T-helper 2 cell treated with Interferon-gamma antibody and Interleukin-4, amounts not matched to agents 5 μg/mL and 100 μg/mL, for 36 hours (primary cell): ENCODE measurements at regions not wholly inside any gene's neighbourhood (a gene's known extent, or its start where the extent isn't known, plus 50 kb on each side); places are given as distances from the start of the nearest gene placed in this dataset.
"Not testable (repeated sequence)": the region's sequence is repeated elsewhere in the genome, so short reads cannot be mapped to it uniquely, and the experiment has no call there.

ENCODE experiments used
- DNase-seq: peaks from one replicate; pipeline ENCODE4 v3.0.0; 2021; ENCODE audit warnings: low spot score
- H3K27ac Mint-ChIP-seq: one replicate; pipeline ENCODE4 v1.8.0; 2021; ENCODE audit warnings: mild to moderate bottlenecking, mixed read lengths
- H3K27me3 Mint-ChIP-seq: one replicate; pipeline ENCODE4 v1.8.0; 2021; ENCODE audit warnings: low read depth, mixed read lengths
- H3K36me3 Mint-ChIP-seq: one replicate; pipeline ENCODE4 v1.8.0; 2021; ENCODE audit warnings: low read depth, mixed read lengths
- H3K4me1 Mint-ChIP-seq: one replicate; pipeline ENCODE4 v1.8.0; 2021; ENCODE audit warnings: low read depth, mixed read lengths
- H3K4me3 Mint-ChIP-seq: one replicate; pipeline ENCODE4 v1.8.0; 2022; ENCODE audit warnings: mild to moderate bottlenecking, moderate library complexity, mixed read lengths
- H3K9me3 Mint-ChIP-seq: one replicate; pipeline ENCODE4 v1.8.0; 2021; ENCODE audit warnings: mixed read lengths

DNA sequence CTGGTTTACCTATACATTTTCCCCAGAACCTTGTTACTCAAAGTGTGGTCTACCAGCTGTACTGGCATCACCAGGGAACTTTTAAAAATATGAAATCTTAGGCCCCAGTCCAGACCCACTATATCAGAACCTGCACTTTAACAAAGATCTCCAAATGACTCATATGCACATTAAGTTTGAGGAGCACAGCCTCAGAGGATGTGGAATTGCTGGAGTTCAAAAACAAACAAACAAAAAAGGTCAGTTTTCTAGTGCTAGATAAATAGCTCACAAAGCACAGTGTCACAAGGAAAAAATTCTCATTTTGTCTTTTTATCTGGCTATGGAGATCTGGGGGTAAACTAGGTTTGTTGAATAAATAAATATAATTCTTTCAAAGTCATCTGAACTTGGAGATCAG is 68.9 kb upstream of the ANKRD55 start:
- H3K4me1 Mint-ChIP-seq = peaks cover 1% of the 10 kb centered on the region
- no peaks in the 10 kb centered on the region for H3K27me3 Mint-ChIP-seq
- no peak for DNase-seq
- H3K9me3 Mint-ChIP-seq = peaks cover 15% of the 10 kb centered on the region
- peaks cover 5% of the 10 kb centered on the region for H3K36me3 Mint-ChIP-seq
- H3K4me3 Mint-ChIP-seq = no peak overlapping the region
- H3K27ac Mint-ChIP-seq = no peak overlapping the region

DNA sequence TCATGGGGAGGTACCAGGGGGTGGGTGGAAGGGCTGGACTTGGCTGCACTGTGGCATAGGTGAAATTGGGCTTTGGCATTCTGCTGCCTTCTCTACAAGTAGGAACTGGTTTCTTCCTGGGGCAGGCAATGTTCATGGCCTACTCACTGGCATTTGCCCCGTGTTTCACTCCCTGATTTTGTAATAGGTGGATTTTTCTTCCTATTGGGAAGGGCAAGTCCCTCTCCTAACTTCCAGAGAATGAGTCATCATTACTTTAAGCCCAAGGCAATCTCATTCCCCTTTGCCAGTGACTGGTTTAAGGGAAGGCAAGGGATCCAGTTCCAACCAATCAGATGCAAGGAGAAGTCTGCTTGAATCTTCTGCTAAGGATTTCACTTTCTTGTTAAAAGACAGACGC is 67.9 kb upstream of the ANKRD55 start:
- no peak overlapping the region for H3K4me3 Mint-ChIP-seq
- peaks cover 4% of the 10 kb centered on the region for H3K4me1 Mint-ChIP-seq
- DNase-seq = no peak
- no peaks in the 10 kb centered on the region for H3K27me3 Mint-ChIP-seq
- H3K9me3 Mint-ChIP-seq = peaks cover 13% of the 10 kb centered on the region
- H3K27ac Mint-ChIP-seq = no peak overlapping the region
- peaks cover 3% of the 10 kb centered on the region for H3K36me3 Mint-ChIP-seq

- Mint-ChIP-seq H3K36me3 (no peaks in the 10 kb centered on the region), H3K9me3 (peaks cover 12% of the 10 kb centered on the region), H3K27me3 (no peaks in the 10 kb centered on the region), H3K4me3 (no peak overlapping the region), H3K4me1 (peaks cover 4% of the 10 kb centered on the region), H3K27ac (no peak overlapping the region)
- DNase-seq = no peak
These were observed 66.1 kb upstream of the ANKRD55 start for GRCh38 chr5:56299212-56299611.

DNA sequence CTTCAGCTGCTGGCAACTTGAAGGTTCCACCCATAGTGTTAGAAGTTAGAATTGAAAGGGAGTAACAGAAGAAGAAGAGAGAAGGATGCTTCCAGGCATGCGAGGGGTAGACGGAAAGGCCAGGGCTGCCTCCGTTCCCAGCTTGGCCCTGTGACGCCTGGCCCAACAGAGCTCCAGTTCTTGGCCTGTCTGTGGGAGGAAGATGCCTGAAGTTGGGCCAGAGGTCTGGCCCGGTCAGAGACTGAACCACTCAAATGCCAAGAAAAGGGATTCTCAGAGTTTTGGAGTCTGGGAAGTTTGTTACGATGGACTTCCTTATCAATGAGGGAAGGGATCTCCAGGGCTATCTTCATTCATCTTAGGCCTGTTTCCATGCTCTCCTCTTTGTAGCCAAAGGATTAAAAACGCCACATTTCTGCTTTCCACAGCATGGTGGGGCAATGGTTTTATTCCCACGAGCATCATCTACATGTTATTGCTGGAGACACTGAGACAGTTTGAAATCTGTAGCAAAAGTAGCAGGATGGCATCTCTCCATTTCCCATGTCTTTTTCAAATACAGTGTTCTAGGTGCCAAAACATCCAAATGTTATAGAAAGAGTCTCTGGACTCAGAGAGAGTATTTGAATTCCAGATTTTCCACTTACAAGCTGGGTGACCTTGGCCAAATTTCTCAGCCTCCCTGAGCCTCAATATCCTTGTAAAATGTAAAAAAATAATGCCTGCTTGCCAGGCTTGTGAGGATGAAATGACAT is 65.4 kb upstream of the ANKRD55 start:
- no peak for DNase-seq
- Mint-ChIP-seq H3K27me3 (no peaks in the 10 kb centered on the region), H3K36me3 (no peaks in the 10 kb centered on the region), H3K9me3 (peaks cover 16% of the 10 kb centered on the region), H3K4me1 (peaks cover 5% of the 10 kb centered on the region), H3K4me3 (no peak overlapping the region), H3K27ac (no peak overlapping the region)

DNA sequence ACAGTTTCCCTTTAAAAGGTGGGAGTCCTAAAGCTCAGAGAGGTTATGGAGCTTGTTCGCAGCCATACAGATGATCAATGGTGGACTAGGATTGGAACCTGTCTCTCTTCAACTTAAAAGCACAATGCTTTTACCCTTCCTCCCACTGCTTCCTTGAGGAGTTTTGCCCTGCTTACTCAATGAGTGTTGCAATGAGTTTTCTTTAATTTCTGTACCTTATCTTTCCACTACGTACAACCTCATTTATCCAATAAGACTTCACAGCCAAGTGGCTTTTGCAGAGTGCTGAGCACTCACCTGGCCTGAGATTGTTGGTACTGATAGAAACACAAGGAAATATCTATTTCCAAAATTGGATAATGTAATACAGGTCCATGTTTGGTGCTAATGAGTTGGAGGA is 64.7 kb upstream of the ANKRD55 start:
- Mint-ChIP-seq H3K4me3 (no peak overlapping the region), H3K9me3 (peaks cover 18% of the 10 kb centered on the region), H3K27me3 (no peaks in the 10 kb centered on the region), H3K36me3 (no peaks in the 10 kb centered on the region), H3K27ac (no peak overlapping the region), H3K4me1 (peaks cover 8% of the 10 kb centered on the region)
- no peak for DNase-seq

- peaks cover 18% of the 10 kb centered on the region for H3K9me3 Mint-ChIP-seq
- not testable (repeated sequence) for H3K27me3 Mint-ChIP-seq, H3K36me3 Mint-ChIP-seq
These were observed 62.2 kb upstream of the ANKRD55 start for GRCh38 chr5:56295311-56295710.

DNA sequence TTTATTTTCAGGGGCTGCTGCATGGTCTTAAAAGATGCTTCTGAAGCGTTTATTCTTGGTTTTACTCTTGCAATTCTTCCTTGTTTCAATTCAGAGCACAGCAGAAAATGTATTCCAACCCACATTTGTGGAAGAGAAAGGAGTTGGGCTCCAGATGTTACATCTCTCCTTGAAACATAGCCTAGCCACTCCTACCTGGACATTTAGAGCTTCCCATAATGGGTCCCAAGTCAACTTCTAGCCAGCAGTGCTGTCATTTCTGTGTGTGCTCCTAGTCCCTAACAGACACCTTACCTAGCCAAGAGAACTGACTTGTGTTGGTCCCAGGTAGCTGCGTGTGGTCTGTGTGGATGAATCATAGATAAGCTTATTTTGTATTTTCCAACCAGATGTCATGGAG is 61.2 kb upstream of the ANKRD55 start:
- H3K9me3 Mint-ChIP-seq = peaks cover 18% of the 10 kb centered on the region
- no peaks in the 10 kb centered on the region for H3K27me3 Mint-ChIP-seq
- no peak overlapping the region for H3K27ac Mint-ChIP-seq
- no peak for DNase-seq
- no peaks in the 10 kb centered on the region for H3K36me3 Mint-ChIP-seq
- no peak overlapping the region for H3K4me3 Mint-ChIP-seq
- peaks cover 12% of the 10 kb centered on the region for H3K4me1 Mint-ChIP-seq

More at GRCh38 chr5:56295311-56295710, 62.2 kb upstream of the ANKRD55 start:
- H3K27ac Mint-ChIP-seq, DNase-seq, H3K4me3 Mint-ChIP-seq: not testable (repeated sequence)
- H3K4me1 Mint-ChIP-seq = peaks cover 12% of the 10 kb centered on the region

GRCh38 chr5:56292874-56293273 is 59.7 kb upstream of the ANKRD55 start:
- not testable (repeated sequence) for H3K36me3 Mint-ChIP-seq

GRCh38 chr5:56291661-56292374 is 58.7 kb upstream of the ANKRD55 start:
- no peak for DNase-seq
- no peak overlapping the region for H3K4me3 Mint-ChIP-seq

More at GRCh38 chr5:56292874-56293273, 59.7 kb upstream of the ANKRD55 start:
- Mint-ChIP-seq H3K4me1 (peaks cover 12% of the 10 kb centered on the region), H3K9me3 (peaks cover 18% of the 10 kb centered on the region)
- not testable (repeated sequence) for H3K27ac Mint-ChIP-seq, H3K27me3 Mint-ChIP-seq, DNase-seq, H3K4me3 Mint-ChIP-seq

DNA sequence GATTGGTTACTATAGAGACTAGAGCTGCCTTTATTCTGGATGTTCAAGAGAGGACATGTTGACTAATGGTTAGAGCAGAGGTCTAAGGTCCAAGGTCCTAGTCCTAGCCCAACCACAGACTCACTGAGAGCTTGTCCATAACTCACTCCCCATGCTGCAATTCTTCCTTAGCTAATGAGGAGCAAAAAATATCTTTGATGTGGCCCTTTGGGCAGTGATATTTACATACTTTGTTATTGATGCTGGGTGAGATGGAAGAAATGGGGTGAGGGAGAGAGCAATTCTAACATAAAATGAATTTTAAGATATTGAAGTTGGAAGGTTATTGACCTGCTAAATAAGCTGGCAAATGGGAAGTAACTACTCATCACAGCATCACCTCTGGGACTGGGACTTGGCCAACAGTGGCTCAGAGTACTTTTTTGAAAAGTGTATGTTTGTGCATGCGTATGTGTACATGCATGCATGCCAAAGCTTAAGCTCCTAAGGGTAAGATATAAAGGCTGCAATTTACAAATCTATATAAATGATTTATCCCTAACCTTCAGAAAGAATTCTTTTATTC is 58.0 kb upstream of the ANKRD55 start:
- H3K36me3 Mint-ChIP-seq = no peaks in the 10 kb centered on the region
- peaks cover 9% of the 10 kb centered on the region for H3K4me1 Mint-ChIP-seq
- no peak overlapping the region for H3K4me3 Mint-ChIP-seq
- no peaks in the 10 kb centered on the region for H3K27me3 Mint-ChIP-seq
- DNase-seq = no peak
- no peak overlapping the region for H3K27ac Mint-ChIP-seq
- H3K9me3 Mint-ChIP-seq = peaks cover 12% of the 10 kb centered on the region

More at GRCh38 chr5:56291661-56292374, 58.7 kb upstream of the ANKRD55 start:
- H3K27ac Mint-ChIP-seq = no peak overlapping the region
- H3K4me1 Mint-ChIP-seq = peaks cover 12% of the 10 kb centered on the region
- no peaks in the 10 kb centered on the region for H3K36me3 Mint-ChIP-seq
- peaks cover 18% of the 10 kb centered on the region for H3K9me3 Mint-ChIP-seq
- H3K27me3 Mint-ChIP-seq = no peaks in the 10 kb centered on the region

DNA sequence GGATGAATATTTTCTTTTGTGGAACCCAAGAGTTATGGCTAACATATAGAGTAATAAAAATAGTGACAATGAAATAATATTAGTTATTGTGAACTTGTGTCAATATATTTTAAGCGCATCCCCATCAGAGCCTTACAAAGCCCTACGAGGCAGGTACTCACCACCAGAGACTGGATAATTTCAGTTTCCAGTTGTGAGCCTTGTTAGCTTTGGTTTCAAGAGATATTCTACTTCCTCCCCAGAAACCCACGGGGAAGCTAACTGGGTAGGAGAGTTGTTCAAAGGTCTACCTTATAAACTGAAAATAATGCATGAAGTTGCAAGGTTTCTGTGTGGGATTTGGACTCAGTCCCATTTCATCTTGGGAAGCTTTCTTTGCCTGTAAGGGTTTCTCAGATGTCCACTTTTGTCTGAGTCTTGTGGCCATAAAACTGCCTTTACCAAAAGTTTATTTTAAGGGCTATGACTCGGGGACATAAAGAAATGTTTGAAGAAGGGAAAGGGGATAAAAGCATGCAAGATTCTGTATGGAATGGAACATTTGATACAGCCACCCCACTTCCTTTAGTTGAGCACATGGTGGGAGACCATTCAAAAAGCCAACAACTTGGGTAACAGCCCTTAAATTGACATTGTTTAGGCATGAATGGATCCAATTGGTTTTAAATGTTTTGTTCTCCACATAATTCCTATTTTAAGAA is 57.4 kb upstream of the ANKRD55 start:
- DNase-seq = no peak
- H3K9me3 Mint-ChIP-seq = peaks cover 11% of the 10 kb centered on the region
- H3K4me1 Mint-ChIP-seq = peaks cover 9% of the 10 kb centered on the region
- no peak overlapping the region for H3K27ac Mint-ChIP-seq
- H3K4me3 Mint-ChIP-seq = no peak overlapping the region
- no peaks in the 10 kb centered on the region for H3K36me3 Mint-ChIP-seq
- H3K27me3 Mint-ChIP-seq = no peaks in the 10 kb centered on the region

GRCh38 chr5:56289602-56289987 is 56.5 kb upstream of the ANKRD55 start:
- H3K27ac Mint-ChIP-seq = no peak overlapping the region
- DNase-seq = no peak
- peaks cover 9% of the 10 kb centered on the region for H3K4me1 Mint-ChIP-seq
- H3K9me3 Mint-ChIP-seq = peaks cover 10% of the 10 kb centered on the region
- no peaks in the 10 kb centered on the region for H3K27me3 Mint-ChIP-seq
- no peaks in the 10 kb centered on the region for H3K36me3 Mint-ChIP-seq
- H3K4me3 Mint-ChIP-seq = no peak overlapping the region

DNA sequence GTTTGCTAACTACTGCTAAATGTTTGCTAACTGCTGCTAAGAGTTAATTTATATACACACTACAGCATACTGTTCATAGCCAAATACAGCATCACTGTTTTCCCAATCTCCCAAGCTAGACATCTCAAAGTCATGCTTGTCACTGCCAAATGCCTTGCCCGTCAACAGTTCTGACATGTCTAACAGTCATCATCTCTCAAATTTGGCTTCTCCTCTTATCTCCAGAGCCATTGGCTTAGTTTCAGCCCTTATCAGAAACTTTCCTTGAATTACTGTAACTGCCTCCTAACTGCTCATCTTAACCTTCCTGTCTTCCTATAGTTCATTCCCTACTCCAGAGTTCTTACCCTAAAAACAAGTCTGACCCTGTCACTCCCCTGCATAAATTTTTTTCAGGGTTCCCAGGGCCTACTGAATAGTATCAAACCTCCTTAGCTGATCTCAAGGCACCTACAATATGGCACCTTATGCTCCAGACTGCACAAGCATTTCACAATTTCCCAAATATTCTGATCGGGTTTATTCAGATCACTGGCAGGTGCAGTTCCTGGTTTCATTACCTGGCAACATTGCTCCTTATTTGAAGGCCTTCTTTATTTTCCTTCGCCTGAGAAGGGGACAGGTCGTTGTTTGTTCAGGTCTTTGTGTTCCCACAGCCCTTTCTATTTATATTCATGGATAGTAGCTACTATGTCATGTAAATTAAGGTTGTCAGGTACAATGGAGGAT is 55.9 kb upstream of the ANKRD55 start:
- no peak overlapping the region for H3K4me3 Mint-ChIP-seq
- H3K36me3 Mint-ChIP-seq = no peaks in the 10 kb centered on the region
- H3K9me3 Mint-ChIP-seq = peaks cover 6% of the 10 kb centered on the region
- H3K27ac Mint-ChIP-seq = no peak overlapping the region
- H3K27me3 Mint-ChIP-seq = no peaks in the 10 kb centered on the region
- DNase-seq = no peak
- H3K4me1 Mint-ChIP-seq = peaks cover 9% of the 10 kb centered on the region
